ENCODE measurements at regions not wholly inside any gene's neighbourhood (a gene's known extent, or its start where the extent isn't known, plus 50 kb on each side); places are given as distances from the start of the nearest gene placed in this dataset.

- Histone ChIP-seq H3K79me2 (ENCODE audit: insufficient read depth) (no peaks in the 10 kb centered on the region), H3K27me3 (ENCODE audit: insufficient read depth) (no peaks in the 10 kb centered on the region), H3K4me3 (ENCODE audit: low read depth in 2 of 2, low read length in 1 of 2) (no peak overlapping the region), H4K20me1 (ENCODE audit: insufficient read depth) (no peaks in the 10 kb centered on the region), H3K9ac (no peak overlapping the region), H3K4me2 (no peak overlapping the region), H3K9me2 (no peaks in the 10 kb centered on the region), H3K36me3 (replicated peaks in 1 of 2; ENCODE audit: control insufficient read depth in 1 of 2, insufficient read depth in 2 of 2, low read length in 1 of 2) (no peaks in the 10 kb centered on the region), H2AFZ (ENCODE audit: low read depth) (no peak overlapping the region), H3K9me3 (no peaks in the 10 kb centered on the region), H3F3A (replicated peaks; ENCODE audit: insufficient read depth) (no peaks in the 10 kb centered on the region), H3K27ac (ENCODE audit: low read depth in 2 of 2, low read length in 1 of 2) (no peak overlapping the region), H3K4me1 (ENCODE audit: control insufficient read depth in 1 of 2, insufficient read depth in 2 of 2, low read depth in 1 of 2, low read length in 1 of 2) (no peaks in the 10 kb centered on the region)
- ChIA-PET CTCF (no interaction called here), POLR2A (no interaction called here)
- no peak for DNase-seq
- 48% methylated on average over 7 of the region's 7 CpGs for WGBS (ENCODE audit: low lambda C conversion rate)
- TF ChIP-seq FOXM1 (IDR thresholded peaks at IDR 0.05; ENCODE audit: low read depth), result no peak
- no peak for TF ChIP-seq MAX (IDR thresholded peaks at IDR 0.05; ENCODE audit: low read depth)
- no peak for TF ChIP-seq TCF12 (IDR thresholded peaks at IDR 0.05)
- no peak for TF ChIP-seq NRF1 (IDR thresholded peaks at IDR 0.05; ENCODE audit: low read depth, low read length)
- no peak for TF ChIP-seq PBX3 (IDR thresholded peaks at IDR 0.05)
- TF ChIP-seq ELF1 (IDR thresholded peaks at IDR 0.05), result no peak
- TF ChIP-seq NFIC (IDR thresholded peaks at IDR 0.05; ENCODE audit: borderline replicate concordance), result no peak
- no peak for TF ChIP-seq JUND (IDR thresholded peaks at IDR 0.05)
- TF ChIP-seq EP300 (IDR thresholded peaks at IDR 0.05; ENCODE audit: borderline replicate concordance in 1 of 2, low read depth in 1 of 2, low read length in 1 of 2), result no peak
Measured at GRCh38 chr5:8615142-8615858, 746.4 kb downstream of the MTRR start.

GRCh38 chr5:8628521-8628920 lies 759.6 kb downstream of the MTRR start:
- Histone ChIP-seq H3K27ac (ENCODE audit: low read depth in 2 of 2, low read length in 1 of 2) (no peak overlapping the region), H3K4me1 (ENCODE audit: control insufficient read depth in 1 of 2, insufficient read depth in 2 of 2, low read depth in 1 of 2, low read length in 1 of 2) (0 out of 4 replicates have a peak, but pooled peaks cover 0 to 3% of the 10 kb centered on the region in 2 experiments), H4K20me1 (ENCODE audit: insufficient read depth) (no peaks in the 10 kb centered on the region), H3K4me2 (no peak overlapping the region), H3K9ac (no peak overlapping the region), H3K79me2 (ENCODE audit: insufficient read depth) (no peaks in the 10 kb centered on the region), H3K27me3 (ENCODE audit: insufficient read depth) (no peaks in the 10 kb centered on the region), H3K9me3 (no peaks in the 10 kb centered on the region), H3K36me3 (replicated peaks in 1 of 2; ENCODE audit: control insufficient read depth in 1 of 2, insufficient read depth in 2 of 2, low read length in 1 of 2) (no peaks in the 10 kb centered on the region), H3K9me2 (no peaks in the 10 kb centered on the region), H3F3A (replicated peaks; ENCODE audit: insufficient read depth) (peaks cover 3% of the 10 kb centered on the region), H3K4me3 (ENCODE audit: low read depth in 2 of 2, low read length in 1 of 2) (no peak overlapping the region), H2AFZ (ENCODE audit: low read depth) (no peak overlapping the region)
- WGBS (ENCODE audit: low lambda C conversion rate), result 43% methylated on average over 5 of the region's 5 CpGs
- ChIA-PET CTCF (no interaction called here), POLR2A (no interaction called here)
- TF ChIP-seq ZBTB33 (IDR thresholded peaks at IDR 0.05; ENCODE audit: borderline replicate concordance, low read depth) (no peak), RXRA (IDR thresholded peaks at IDR 0.05; ENCODE audit: borderline replicate concordance, low read depth) (no peak), TAF1 (IDR thresholded peaks at IDR 0.05; ENCODE audit: borderline replicate concordance, low read depth, low read length) (no peak), POLR2AphosphoS5 (IDR thresholded peaks at IDR 0.05; ENCODE audit: low read depth, low read length) (no peak), PBX3 (IDR thresholded peaks at IDR 0.05) (no peak), REST (IDR thresholded peaks at IDR 0.05; ENCODE audit: low read depth, low read length) (no peak), YY1 (IDR thresholded peaks at IDR 0.05; ENCODE audit: low read depth) (no peak), CHD2 (IDR thresholded peaks at IDR 0.05; ENCODE audit: low read length, partially characterized antibody) (no peak)
- DNase-seq, result no peak

Measured in SK-N-SH (cell line).